ENCODE measurements at regions not wholly inside any gene's neighbourhood (a gene's known extent, or its start where the extent isn't known, plus 50 kb on each side); places are given as distances from the start of the nearest gene placed in this dataset.

DNA sequence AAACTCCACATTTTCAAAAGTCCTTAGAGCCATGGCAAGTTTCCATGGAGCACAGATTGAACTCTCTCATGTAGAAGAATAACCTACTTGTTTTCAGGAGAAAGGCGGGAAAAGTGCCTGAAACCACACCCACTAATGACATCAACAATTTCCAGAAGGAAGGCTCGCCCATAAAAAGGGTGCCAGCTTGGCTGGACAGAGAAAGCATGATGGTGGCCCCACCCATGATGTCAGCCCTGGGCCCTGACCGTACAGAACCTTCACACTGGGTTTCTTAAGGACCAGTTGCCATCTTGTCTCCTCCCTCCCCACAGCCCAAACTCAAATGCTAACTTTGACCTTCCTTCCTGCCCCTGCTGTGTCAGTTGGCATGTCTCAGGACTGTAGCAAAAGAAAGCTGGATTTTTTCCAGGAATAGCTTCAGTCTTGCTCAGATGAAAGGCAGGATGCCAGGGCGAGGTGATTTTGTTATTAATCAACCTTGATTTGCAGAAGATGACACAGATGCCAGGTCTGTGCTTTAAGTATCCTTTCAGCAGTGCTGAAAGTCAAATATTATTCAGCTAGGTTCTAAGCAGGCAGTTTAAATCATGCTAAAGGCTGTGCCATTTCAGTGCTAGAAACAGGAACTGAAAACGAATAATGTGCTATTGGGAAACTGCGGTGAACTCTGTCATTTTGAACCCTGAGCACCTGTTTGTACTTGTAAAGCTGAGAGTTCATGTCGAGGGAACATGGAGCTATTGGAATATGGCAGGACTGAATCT lies 89.5 kb upstream of the RFC3 start:
- DNase-seq (peak in 3 of 6 donors; percentile 17 to 34 (median 31)), FAIRE-seq (no peak), ATAC-seq (peak in 2 of 4 donors; percentile 32 to 57)
- WGBS, 2 donors, result 47 to 67% methylated on average over 7 of the region's 7 CpGs
- intact Hi-C loops (cut with DNase I), result no loop called here
- no peaks in the 10 kb centered on the region for H3K27me3 ChIP-seq
- no peak overlapping the region for H3K4me3 ChIP-seq
- H3K4me1 ChIP-seq, result peaks cover 3 to 6% (median 4%) of the 10 kb centered on the region in 3 donors
- H3K27ac ChIP-seq, result peak overlapping the region in 2 of 4 donors; percentile 3 to 36
- TF ChIP-seq, protein P1, sequence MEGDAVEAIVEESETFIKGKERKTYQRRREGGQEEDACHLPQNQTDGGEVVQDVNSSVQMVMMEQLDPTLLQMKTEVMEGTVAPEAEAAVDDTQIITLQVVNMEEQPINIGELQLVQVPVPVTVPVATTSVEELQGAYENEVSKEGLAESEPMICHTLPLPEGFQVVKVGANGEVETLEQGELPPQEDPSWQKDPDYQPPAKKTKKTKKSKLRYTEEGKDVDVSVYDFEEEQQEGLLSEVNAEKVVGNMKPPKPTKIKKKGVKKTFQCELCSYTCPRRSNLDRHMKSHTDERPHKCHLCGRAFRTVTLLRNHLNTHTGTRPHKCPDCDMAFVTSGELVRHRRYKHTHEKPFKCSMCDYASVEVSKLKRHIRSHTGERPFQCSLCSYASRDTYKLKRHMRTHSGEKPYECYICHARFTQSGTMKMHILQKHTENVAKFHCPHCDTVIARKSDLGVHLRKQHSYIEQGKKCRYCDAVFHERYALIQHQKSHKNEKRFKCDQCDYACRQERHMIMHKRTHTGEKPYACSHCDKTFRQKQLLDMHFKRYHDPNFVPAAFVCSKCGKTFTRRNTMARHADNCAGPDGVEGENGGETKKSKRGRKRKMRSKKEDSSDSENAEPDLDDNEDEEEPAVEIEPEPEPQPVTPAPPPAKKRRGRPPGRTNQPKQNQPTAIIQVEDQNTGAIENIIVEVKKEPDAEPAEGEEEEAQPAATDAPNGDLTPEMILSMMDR (IDR thresholded peaks at IDR 0.05), result no peak
- no peaks in the 10 kb centered on the region for H3K9me3 ChIP-seq
- no peaks in the 10 kb centered on the region for H3K36me3 ChIP-seq

DNA sequence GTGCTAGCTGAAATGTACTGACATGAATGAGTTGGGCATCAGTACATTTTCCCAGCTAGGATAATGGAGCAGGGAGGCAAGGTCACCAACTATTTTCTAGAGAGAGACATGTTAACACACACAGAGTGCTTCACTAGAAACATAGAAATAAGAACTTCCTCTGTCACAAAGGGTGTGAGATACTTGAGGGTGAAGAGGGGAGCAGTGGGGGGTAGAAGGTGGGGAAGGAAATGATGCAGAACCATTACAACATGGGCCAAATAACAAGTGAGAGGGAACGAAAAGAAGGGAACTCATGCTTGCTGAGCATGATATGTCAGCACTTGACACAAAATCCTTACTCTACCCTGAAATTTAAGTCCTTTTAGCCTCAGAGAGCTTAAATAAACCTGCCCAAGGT lies 87.8 kb upstream of the RFC3 start:
- intact Hi-C loops (cut with DNase I), result no loop called here
- 83 to 100% methylated on average over 1 of the region's 1 CpG for WGBS, 2 donors
- Histone ChIP-seq H3K36me3 (no peaks in the 10 kb centered on the region), H3K4me1 (peaks cover 0 to 4% (median 3%) of the 10 kb centered on the region in 3 donors), H3K9me3 (no peaks in the 10 kb centered on the region), H3K27me3 (no peaks in the 10 kb centered on the region), H3K27ac (no peak overlapping the region), H3K4me3 (no peak overlapping the region)
- TF ChIP-seq, protein P1 (IDR thresholded peaks at IDR 0.05), result no peak
- no peak for FAIRE-seq
- peak in 2 of 4 donors; percentile 52 to 57 for ATAC-seq
- no peak for DNase-seq

DNA sequence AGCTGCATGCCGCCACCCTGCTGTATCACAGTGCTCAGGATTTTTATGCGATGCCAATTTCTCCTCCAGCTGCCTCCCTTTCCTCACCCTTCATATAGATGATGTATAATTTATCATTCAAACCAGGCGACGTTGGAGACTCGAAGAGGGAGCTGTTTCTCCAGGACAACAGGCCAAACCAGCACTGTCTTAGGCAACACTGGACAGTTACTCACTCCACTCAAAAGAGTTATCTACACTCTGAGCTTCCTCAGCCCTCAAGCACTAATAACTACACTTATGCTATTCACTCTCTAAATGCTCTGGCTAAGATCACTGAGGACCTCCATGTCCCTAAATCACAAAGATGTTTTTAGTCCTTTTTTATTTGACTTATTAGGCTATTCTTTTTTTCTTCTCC lies 87.3 kb upstream of the RFC3 start:
- TF ChIP-seq, protein P1 (IDR thresholded peaks at IDR 0.05), result no peak
- FAIRE-seq, result no peak
- Histone ChIP-seq H3K4me1 (peaks cover 0 to 4% (median 3%) of the 10 kb centered on the region in 3 donors), H3K27ac (no peak overlapping the region), H3K36me3 (no peaks in the 10 kb centered on the region), H3K27me3 (no peaks in the 10 kb centered on the region), H3K4me3 (no peak overlapping the region), H3K9me3 (no peaks in the 10 kb centered on the region)
- DNase-seq, result no peak
- WGBS, 2 donors, result 90 to 99% methylated on average over 5 of the region's 5 CpGs
- no peak for ATAC-seq
- intact Hi-C loops (cut with DNase I), result no loop called here

DNA sequence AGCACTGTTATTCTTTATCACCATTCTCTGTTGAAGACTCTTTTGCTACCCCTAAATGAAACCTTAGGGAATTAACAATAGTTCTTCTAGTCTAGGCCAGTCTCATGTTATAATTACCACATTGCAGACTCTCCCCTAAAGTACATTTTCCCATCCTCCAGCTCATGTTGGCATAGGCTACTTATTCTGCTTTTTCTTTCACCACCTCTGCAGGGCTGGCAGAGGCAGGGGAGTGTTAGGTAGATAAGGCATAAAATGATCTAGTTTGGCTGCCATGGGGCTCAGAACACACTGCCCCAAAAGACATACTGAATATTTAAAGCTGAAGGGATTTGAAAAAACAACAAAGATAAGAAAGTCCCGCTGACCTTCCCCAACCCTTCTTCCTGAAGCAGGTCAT lies 82.7 kb upstream of the RFC3 start:
- intact Hi-C loops (cut with DNase I), result no loop called here
- Histone ChIP-seq H3K9me3 (no peaks in the 10 kb centered on the region), H3K36me3 (no peaks in the 10 kb centered on the region), H3K4me3 (no peak overlapping the region), H3K27me3 (no peaks in the 10 kb centered on the region), H3K27ac (no peak overlapping the region), H3K4me1 (no peaks in the 10 kb centered on the region)
- WGBS, 2 donors, result 71 to 81% methylated on average over 1 of the region's 1 CpG
- DNase-seq, result no peak
- no peak for ATAC-seq
- no peak for FAIRE-seq
- TF ChIP-seq, protein P1 (IDR thresholded peaks at IDR 0.05), result no peak

DNA sequence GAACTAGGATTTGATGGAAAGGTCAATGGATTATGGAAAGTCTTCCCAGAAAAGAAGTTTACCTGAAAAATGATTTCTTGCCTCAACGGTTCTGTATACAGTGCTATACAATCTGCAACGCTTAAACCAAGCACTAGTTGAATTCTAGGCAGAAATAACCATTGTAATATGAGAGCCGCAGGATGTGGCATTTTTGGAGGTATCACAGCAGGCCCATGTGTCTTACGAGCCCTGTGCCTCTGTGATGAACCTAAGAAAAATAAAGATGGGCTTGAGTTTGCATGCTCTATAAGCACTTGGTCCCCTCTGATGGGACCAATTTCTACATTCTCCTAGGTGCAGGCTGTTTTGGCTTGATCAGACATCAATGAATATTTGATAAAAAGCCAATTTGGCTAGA lies 78.7 kb upstream of the RFC3 start:
- Histone ChIP-seq H3K4me3 (no peak overlapping the region), H3K27me3 (no peaks in the 10 kb centered on the region), H3K36me3 (no peaks in the 10 kb centered on the region), H3K27ac (no peak overlapping the region), H3K9me3 (no peaks in the 10 kb centered on the region), H3K4me1 (no peaks in the 10 kb centered on the region)
- intact Hi-C loops (cut with DNase I), result no loop called here
- 84 to 91% methylated on average over 4 of the region's 4 CpGs for WGBS, 2 donors
- FAIRE-seq, result no peak
- no peak for ATAC-seq
- TF ChIP-seq, protein P1 (IDR thresholded peaks at IDR 0.05), result no peak
- no peak for DNase-seq

Measured in pancreas (tissue), 10 donors.